PC-9 (cell line): ENCODE measurements at regions not wholly inside any gene's neighbourhood (a gene's known extent, or its start where the extent isn't known, plus 50 kb on each side); places are given as distances from the start of the nearest gene placed in this dataset.

Experiments used
- BruUV-seq: library from RNA; stranded (reverse); fragments of 400-500 nt; replicated peaks from 2 replicates; lab custom pipeline; 2021; lab: Mats Ljungman, UMichigan
- CTCF ChIA-PET: fragments of 300-600 bp; sonication (Branson Sonifier 250); formaldehyde crosslinking; loops from one replicate; lab custom pipeline; 2022; ENCODE audit warnings: antibody characterized with exemption; lab: Charles Lee
- POLR2A ChIA-PET: fragments of 300-600 bp; sonication (Branson Sonifier 250); formaldehyde crosslinking; loops from one replicate; lab custom pipeline; 2022; ENCODE audit warnings: antibody characterized with exemption; ENCODE audit not compliant: unreplicated experiment; lab: Charles Lee
- DNase-seq, 2 experiments: peaks; one replicate each; pipeline versions ENCODE4 v3.0.0 to v3.0.0-alpha.2; 2015 to 2022; ENCODE audit warnings: mixed read lengths in 1 of 2
- H2AFZ ChIP-seq: fragments of 200-600 bp; sonication (generic); 2 replicates; pipeline ENCODE4 v1.8.1; 2017; ENCODE audit warnings: antibody characterized with exemption
- H3F3A ChIP-seq: fragments of 200-600 bp; sonication (generic); 2 replicates; pipeline ENCODE4 v1.8.1; 2017; ENCODE audit warnings: antibody characterized with exemption, mild to moderate bottlenecking, low read depth; ENCODE audit not compliant: insufficient read depth
- H3K27ac ChIP-seq: fragments of 200-600 bp; sonication (generic); 2 replicates; pipeline ENCODE4 v1.6.1; 2016; ENCODE audit warnings: mixed run types
- H3K27me3 ChIP-seq: fragments of 200-600 bp; sonication (generic); 2 replicates; pipeline ENCODE4 v1.6.1; 2016; ENCODE audit warnings: low read depth, mixed run types; ENCODE audit not compliant: insufficient read depth
- H3K36me3 ChIP-seq: fragments of 200-600 bp; sonication (generic); 2 replicates; pipeline ENCODE4 v1.6.1; 2016; ENCODE audit warnings: low read depth, mixed run types
- H3K4me1 ChIP-seq: fragments of 200-600 bp; sonication (generic); replicated peaks from 2 replicates; pipeline ENCODE4 v1.6.1; 2016; ENCODE audit warnings: mixed run types; ENCODE audit not compliant: insufficient read depth
- H3K4me2 ChIP-seq: fragments of 200-600 bp; sonication (generic); 2 replicates; pipeline ENCODE4 v1.6.1; 2017; ENCODE audit warnings: mixed run types
- H3K4me3 ChIP-seq: fragments of 200-600 bp; sonication (generic); 2 replicates; pipeline ENCODE4 v1.6.1; 2016; ENCODE audit warnings: mixed run types
- H3K79me2 ChIP-seq: fragments of 200-600 bp; sonication (generic); 2 replicates; pipeline ENCODE4 v1.6.1; 2017; ENCODE audit warnings: low read depth, mixed run types
- H3K9me2 ChIP-seq: fragments of 200-600 bp; sonication (generic); 2 replicates; pipeline ENCODE4 v1.8.1; 2017; ENCODE audit warnings: mild to moderate bottlenecking; ENCODE audit not compliant: insufficient read depth
- H3K9me3 ChIP-seq: fragments of 200-600 bp; sonication (generic); 2 replicates; pipeline ENCODE4 v1.8.1; 2016; ENCODE audit warnings: low read depth; ENCODE audit not compliant: insufficient read depth
- H4K20me1 ChIP-seq: fragments of 200-600 bp; sonication (generic); 2 replicates; pipeline ENCODE4 v1.8.1; 2017; ENCODE audit not compliant: insufficient read depth
- EZH2 ChIP-seq: fragments of 200-600 bp; sonication (generic); IDR thresholded peaks from 2 replicates; pipeline ENCODE4 v1.8.0; 2017; ENCODE audit warnings: antibody characterized with exemption, low read depth
- intact Hi-C: fragments of 100-400 bp; cut with micrococcal nuclease; formaldehyde crosslinking; loops from one replicate; pipeline ENCODE4 v1.10.0; 2022; ENCODE audit not compliant: unreplicated experiment
- TF ChIP-seq, protein P1 (sequence below): fragments of 200-600 bp; sonication (generic); conservative IDR thresholded peaks from 2 replicates; pipeline ENCODE4 v1.6.1; 2017; ENCODE audit warnings: mixed run types, antibody characterized with exemption, mild to moderate bottlenecking, moderate library complexity

DNA sequence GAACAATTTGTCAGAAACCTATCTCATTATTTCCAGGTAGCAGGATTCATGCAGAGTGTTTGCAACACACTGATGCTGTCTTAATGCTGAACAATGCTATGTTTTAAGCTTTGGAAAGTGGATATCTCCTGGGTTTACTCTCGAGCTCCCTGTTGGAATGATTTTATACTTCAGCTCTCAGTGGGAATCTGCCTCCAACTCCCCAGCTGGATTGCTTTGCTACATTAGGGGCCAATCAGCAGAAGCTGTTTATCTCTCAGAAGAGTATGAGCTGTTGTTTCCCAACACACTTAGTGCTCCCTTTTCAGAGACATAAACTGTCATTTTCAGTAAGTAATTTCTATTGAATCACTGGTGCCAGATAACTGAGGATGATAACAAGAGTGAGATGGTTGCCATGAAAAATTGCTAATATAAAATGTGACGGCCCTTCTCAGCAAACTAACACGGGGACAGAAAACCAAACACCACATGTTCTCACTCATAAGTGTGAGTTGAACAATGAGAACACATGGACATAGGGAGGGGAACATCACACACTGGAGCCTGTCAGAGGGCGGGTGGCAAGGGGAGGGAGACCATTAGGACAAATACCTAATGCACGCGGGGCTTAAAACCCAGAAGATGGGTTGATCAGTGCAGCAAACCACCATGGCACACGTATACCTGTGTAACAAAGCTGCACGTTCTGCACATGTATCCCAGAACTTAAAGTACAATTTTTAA is 265.9 kb upstream of the RUNX1 start:
- Histone ChIP-seq H3K9me3 (no peaks in the 10 kb centered on the region), H3K9me2 (no peaks in the 10 kb centered on the region), H3K79me2 (no peaks in the 10 kb centered on the region), H3K36me3 (no peaks in the 10 kb centered on the region), H4K20me1 (no peaks in the 10 kb centered on the region), H3F3A (no peaks in the 10 kb centered on the region), H3K27me3 (no peaks in the 10 kb centered on the region), H3K4me1 (no peaks in the 10 kb centered on the region), H3K4me2 (no peak overlapping the region), H3K27ac (no peak overlapping the region), H3K4me3 (no peak overlapping the region), H2AFZ (no peak overlapping the region)
- TF ChIP-seq, protein P1, sequence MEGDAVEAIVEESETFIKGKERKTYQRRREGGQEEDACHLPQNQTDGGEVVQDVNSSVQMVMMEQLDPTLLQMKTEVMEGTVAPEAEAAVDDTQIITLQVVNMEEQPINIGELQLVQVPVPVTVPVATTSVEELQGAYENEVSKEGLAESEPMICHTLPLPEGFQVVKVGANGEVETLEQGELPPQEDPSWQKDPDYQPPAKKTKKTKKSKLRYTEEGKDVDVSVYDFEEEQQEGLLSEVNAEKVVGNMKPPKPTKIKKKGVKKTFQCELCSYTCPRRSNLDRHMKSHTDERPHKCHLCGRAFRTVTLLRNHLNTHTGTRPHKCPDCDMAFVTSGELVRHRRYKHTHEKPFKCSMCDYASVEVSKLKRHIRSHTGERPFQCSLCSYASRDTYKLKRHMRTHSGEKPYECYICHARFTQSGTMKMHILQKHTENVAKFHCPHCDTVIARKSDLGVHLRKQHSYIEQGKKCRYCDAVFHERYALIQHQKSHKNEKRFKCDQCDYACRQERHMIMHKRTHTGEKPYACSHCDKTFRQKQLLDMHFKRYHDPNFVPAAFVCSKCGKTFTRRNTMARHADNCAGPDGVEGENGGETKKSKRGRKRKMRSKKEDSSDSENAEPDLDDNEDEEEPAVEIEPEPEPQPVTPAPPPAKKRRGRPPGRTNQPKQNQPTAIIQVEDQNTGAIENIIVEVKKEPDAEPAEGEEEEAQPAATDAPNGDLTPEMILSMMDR = no peak
- TF ChIP-seq EZH2 = no peak
- no peak for DNase-seq
- ChIA-PET POLR2A (no interaction called here), CTCF (no interaction called here)
- intact Hi-C loops = no loop called here
- no TSS peak for BruUV-seq

DNA sequence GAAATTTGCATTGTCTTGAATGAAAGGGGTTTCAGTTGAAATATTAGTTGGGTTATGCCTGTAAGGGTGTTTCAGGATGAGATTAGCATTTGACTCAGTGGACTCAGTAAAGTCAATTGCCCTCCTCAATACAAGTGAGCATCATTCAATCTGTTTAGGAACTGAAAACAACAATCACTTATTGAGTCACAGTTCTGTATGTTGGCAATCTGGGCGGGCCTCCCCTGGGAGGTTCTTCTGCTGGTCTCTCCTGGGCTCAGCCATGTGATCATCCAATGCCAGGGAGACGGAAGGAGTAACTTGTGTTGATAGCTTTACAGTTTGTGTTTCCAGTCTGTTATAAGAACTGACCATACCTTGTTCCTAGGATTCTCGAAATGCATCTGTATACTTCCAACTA is 262.9 kb upstream of the RUNX1 start:
- POLR2A ChIA-PET = no interaction called here
- Histone ChIP-seq H3K9me3 (no peaks in the 10 kb centered on the region), H3K27me3 (no peaks in the 10 kb centered on the region), H4K20me1 (no peaks in the 10 kb centered on the region), H3K36me3 (no peaks in the 10 kb centered on the region), H3F3A (no peaks in the 10 kb centered on the region), H2AFZ (no peak overlapping the region), H3K4me1 (no peaks in the 10 kb centered on the region), H3K4me3 (no peak overlapping the region), H3K79me2 (no peaks in the 10 kb centered on the region), H3K9me2 (no peaks in the 10 kb centered on the region), H3K27ac (no peak overlapping the region), H3K4me2 (no peak overlapping the region)
- no TSS peak for BruUV-seq
- intact Hi-C loops = no loop called here
- CTCF ChIA-PET = no interaction called here
- DNase-seq = no peak
- TF ChIP-seq, protein P1 = no peak
- no peak for TF ChIP-seq EZH2

DNA sequence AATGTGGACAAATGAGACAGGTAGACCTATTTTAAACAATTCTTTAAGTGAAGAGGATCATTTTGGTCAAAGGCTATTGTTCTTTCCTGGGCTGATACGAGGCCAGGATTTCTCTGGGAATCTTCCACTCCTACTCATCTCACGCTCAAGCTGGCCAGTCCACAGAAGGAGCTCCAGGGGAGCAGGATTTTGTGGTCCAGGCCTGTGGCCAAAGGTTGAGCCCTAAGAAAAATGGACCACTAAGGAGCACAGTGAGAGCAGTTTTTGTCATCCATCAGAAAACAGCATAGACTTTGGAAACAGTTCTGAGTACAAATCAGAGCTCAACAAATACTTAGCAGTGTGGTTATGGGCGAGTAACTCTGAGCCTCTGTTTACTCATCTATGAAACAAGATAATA is 260.2 kb upstream of the RUNX1 start:
- intact Hi-C loops = no loop called here
- Histone ChIP-seq H3K79me2 (no peaks in the 10 kb centered on the region), H4K20me1 (no peaks in the 10 kb centered on the region), H3K4me2 (no peak overlapping the region), H3K9me3 (no peaks in the 10 kb centered on the region), H3K27ac (no peak overlapping the region), H3K9me2 (no peaks in the 10 kb centered on the region), H2AFZ (no peak overlapping the region), H3K36me3 (no peaks in the 10 kb centered on the region), H3F3A (no peaks in the 10 kb centered on the region), H3K27me3 (no peaks in the 10 kb centered on the region), H3K4me3 (no peak overlapping the region), H3K4me1 (no peaks in the 10 kb centered on the region)
- ChIA-PET CTCF (no interaction called here), POLR2A (no interaction called here)
- DNase-seq = no peak
- BruUV-seq = no TSS peak
- no peak for TF ChIP-seq EZH2
- TF ChIP-seq, protein P1 = no peak
